Esophagus squamous epithelium (tissue), 5 donors: ENCODE measurements at regions not wholly inside any gene's neighbourhood (a gene's known extent, or its start where the extent isn't known, plus 50 kb on each side); places are given as distances from the start of the nearest gene placed in this dataset.

Experiments used
- DNase-seq: peaks from one replicate; lab custom pipeline; 2025; lab: John Stamatoyannopoulos, UW
- H3K27ac ChIP-seq, 4 donors: fragments of 200-600 bp; sonication (generic); one replicate each; pipeline ENCODE4 v1.5.1; 2016 to 2019; ENCODE audit warnings: mild to moderate bottlenecking in 1 of 4
- H3K27me3 ChIP-seq, 4 donors: fragments of 200-600 bp; sonication (generic); 1 replicate in 3 of 4; 2 replicates in 1 of 4; pipeline versions ENCODE4 v1.5.1 to v1.6.0; 2017 to 2021; ENCODE audit warnings: antibody characterized with exemption in 1 of 4
- H3K36me3 ChIP-seq, 3 donors: fragments of 200-600 bp; sonication (generic); one replicate each; pipeline ENCODE4 v1.5.1; 2016 to 2019
- H3K4me1 ChIP-seq, 3 donors: fragments of 200-600 bp; sonication (generic); one replicate each; pipeline ENCODE4 v1.5.1; 2017 to 2019
- H3K4me3 ChIP-seq, 4 donors: fragments of 200-600 bp; sonication (generic); 1 replicate in 3 of 4; 2 replicates in 1 of 4; pipeline ENCODE4 v1.5.1; 2016 to 2019; ENCODE audit warnings: mild to moderate bottlenecking in 2 of 4, moderate library complexity in 1 of 4
- H3K9me3 ChIP-seq, 3 donors: fragments of 200-600 bp; sonication (generic); one replicate each; pipeline ENCODE4 v1.5.1; 2016 to 2019
- CTCF ChIP-seq, 6 experiments: fragments of 450-650 bp in 4 of 6; fragments of 200-600 bp in 2 of 6; sonication (generic) in 2 of 6; IDR thresholded peaks; one replicate each; pipeline ENCODE4 v1.5.1; 2016 to 2019; ENCODE audit warnings: antibody characterized with exemption in 6 of 6, mild to moderate bottlenecking in 4 of 6, moderate library complexity in 4 of 6
- POLR2A ChIP-seq, 4 donors: fragments of 450-650 bp; IDR thresholded peaks; one replicate each; pipeline ENCODE4 v1.6.1; 2017; ENCODE audit warnings: antibody characterized with exemption in 4 of 4, mild to moderate bottlenecking in 4 of 4, moderate library complexity in 3 of 4
- WGBS, 2 donors: methylation state at CpG; one replicate each; pipeline ENCODE4 v1.1.5; 2018; 5-methylcytosine and 5-hydroxymethylcytosine counted together
- intact Hi-C: fragments of 100-400 bp; cut with DNase I; formaldehyde crosslinking; loops from one replicate; pipeline ENCODE4 v1.15.0; 2022
- donor health status: DM: yes; HTN: yes; CAD: no.

- Histone ChIP-seq H3K27me3 (no peaks in the 10 kb centered on the region), H3K4me3 (no peak overlapping the region), H3K27ac (no peak overlapping the region), H3K36me3 (no peaks in the 10 kb centered on the region), H3K9me3 (no peaks in the 10 kb centered on the region), H3K4me1 (no peaks in the 10 kb centered on the region)
- intact Hi-C loops, result no loop called here
- TF ChIP-seq CTCF (IDR thresholded peaks at IDR 0.05) (no peak), POLR2A (IDR thresholded peaks at IDR 0.05) (no peak)
- no peak for DNase-seq
- WGBS, 2 donors, result 41 to 60% methylated on average over 1 of the region's 1 CpG
These were observed 286.6 kb upstream of the FLRT2 start for GRCh38 chr14:85243321-85243720.

DNA sequence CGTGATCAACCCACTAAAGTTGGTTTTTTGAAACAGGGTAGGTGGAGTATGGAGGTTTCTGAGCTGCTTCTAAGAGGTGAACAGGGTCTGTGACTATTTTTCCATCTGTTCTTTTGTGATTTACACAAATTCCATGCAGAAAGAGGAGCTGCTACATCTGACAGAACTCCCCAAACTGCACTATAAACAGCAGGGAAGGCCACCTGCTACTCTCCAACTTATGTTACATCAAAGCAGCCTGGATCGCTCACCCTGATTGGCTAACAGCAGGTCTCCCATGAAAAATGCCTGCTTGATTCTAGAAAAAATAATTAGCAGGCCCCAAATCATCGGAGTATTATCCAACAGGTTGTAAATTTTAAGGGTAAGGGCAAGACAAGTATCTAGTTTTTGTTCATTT lies 282.9 kb upstream of the FLRT2 start:
- H3K4me3 ChIP-seq, result no peak overlapping the region
- WGBS, 2 donors, result 80 to 82% methylated on average over 3 of the region's 3 CpGs
- TF ChIP-seq POLR2A (IDR thresholded peaks at IDR 0.05) (no peak), CTCF (IDR thresholded peaks at IDR 0.05) (no peak)
- peaks cover 0 to 3% (median 0%) of the 10 kb centered on the region in 3 donors for H3K4me1 ChIP-seq
- H3K27ac ChIP-seq, result no peak overlapping the region
- no peak for DNase-seq
- no peaks in the 10 kb centered on the region for H3K9me3 ChIP-seq
- no peaks in the 10 kb centered on the region for H3K36me3 ChIP-seq
- intact Hi-C loops, result no loop called here
- no peaks in the 10 kb centered on the region for H3K27me3 ChIP-seq

- DNase-seq, result no peak
- Histone ChIP-seq H3K4me3 (no peak overlapping the region), H3K4me1 (peaks cover 0 to 3% (median 0%) of the 10 kb centered on the region in 3 donors), H3K27ac (no peak overlapping the region), H3K27me3 (no peaks in the 10 kb centered on the region), H3K9me3 (no peaks in the 10 kb centered on the region), H3K36me3 (no peaks in the 10 kb centered on the region)
- 46 to 47% methylated on average over 4 of the region's 4 CpGs for WGBS, 2 donors
- TF ChIP-seq POLR2A (IDR thresholded peaks at IDR 0.05), result no peak
- no peak for TF ChIP-seq CTCF (IDR thresholded peaks at IDR 0.05)
- intact Hi-C loops, result no loop called here
These were observed 280.9 kb upstream of the FLRT2 start for GRCh38 chr14:85248881-85249635.

GRCh38 chr14:85250414-85251189 lies 279.3 kb upstream of the FLRT2 start:
- TF ChIP-seq POLR2A (IDR thresholded peaks at IDR 0.05), result no peak
- no peak for TF ChIP-seq CTCF (IDR thresholded peaks at IDR 0.05)
- WGBS, 2 donors, result 64 to 67% methylated on average over 8 of the region's 8 CpGs
- no peak for DNase-seq
- no peaks in the 10 kb centered on the region for H3K27me3 ChIP-seq
- intact Hi-C loops, result no loop called here
- H3K4me1 ChIP-seq, result peaks cover 0 to 3% (median 0%) of the 10 kb centered on the region in 3 donors
- no peaks in the 10 kb centered on the region for H3K36me3 ChIP-seq
- H3K9me3 ChIP-seq, result no peaks in the 10 kb centered on the region
- no peak overlapping the region for H3K27ac ChIP-seq
- no peak overlapping the region for H3K4me3 ChIP-seq

GRCh38 chr14:85252011-85252410 lies 277.9 kb upstream of the FLRT2 start:
- intact Hi-C loops, result no loop called here
- peaks cover 0 to 3% (median 0%) of the 10 kb centered on the region in 3 donors for H3K4me1 ChIP-seq

More at GRCh38 chr14:85252011-85252410, 277.9 kb upstream of the FLRT2 start:
- 10 to 36% methylated on average over 1 of the region's 1 CpG for WGBS, 2 donors
- no peak for DNase-seq
- TF ChIP-seq POLR2A (IDR thresholded peaks at IDR 0.05), result no peak
- TF ChIP-seq CTCF (IDR thresholded peaks at IDR 0.05), result no peak
- no peak overlapping the region for H3K4me3 ChIP-seq
- H3K27ac ChIP-seq, result no peak overlapping the region
- H3K27me3 ChIP-seq, result no peaks in the 10 kb centered on the region
- no peaks in the 10 kb centered on the region for H3K9me3 ChIP-seq
- H3K36me3 ChIP-seq, result no peaks in the 10 kb centered on the region
